Parathyroid adenoma (tissue), 2 donors: ENCODE measurements at regions not wholly inside any gene's neighbourhood (a gene's known extent, or its start where the extent isn't known, plus 50 kb on each side); places are given as distances from the start of the nearest gene placed in this dataset.

Experiments
- H2AFZ ChIP-seq: fragments of 300-600 bp; sonication (generic); one replicate; pipeline ENCODE4 v1.7.0; 2017; ENCODE audit warnings: antibody characterized with exemption, mild to moderate bottlenecking
- H3K27ac ChIP-seq: fragments of 300-600 bp; sonication (generic); one replicate; pipeline ENCODE4 v1.7.0; 2017
- H3K27me3 ChIP-seq: fragments of 300-600 bp; sonication (generic); one replicate; pipeline ENCODE4 v1.7.0; 2017; ENCODE audit warnings: low read length; ENCODE audit not compliant: control insufficient read depth, insufficient read depth
- H3K36me3 ChIP-seq: fragments of 300-600 bp; sonication (generic); one replicate; pipeline ENCODE4 v1.7.0; 2017; ENCODE audit warnings: low read length; ENCODE audit not compliant: control insufficient read depth, insufficient read depth
- H3K4me1 ChIP-seq: fragments of 300-600 bp; sonication (generic); one replicate; pipeline ENCODE4 v1.7.0; 2017; ENCODE audit warnings: control low read depth
- H3K4me2 ChIP-seq: fragments of 300-600 bp; sonication (generic); one replicate; pipeline ENCODE4 v1.7.0; 2017; ENCODE audit warnings: low read length
- H3K4me3 ChIP-seq: fragments of 300-600 bp; sonication (generic); one replicate; pipeline ENCODE4 v1.7.0; 2017; ENCODE audit warnings: low read depth, low read length
- H3K79me2 ChIP-seq: fragments of 300-600 bp; sonication (generic); one replicate; pipeline ENCODE4 v1.7.0; 2017; ENCODE audit warnings: control low read depth
- H3K9ac ChIP-seq: fragments of 300-600 bp; sonication (generic); one replicate; pipeline ENCODE4 v1.7.0; 2017; ENCODE audit warnings: mild to moderate bottlenecking
- H3K9me3 ChIP-seq: fragments of 300-600 bp; sonication (generic); one replicate; pipeline ENCODE4 v1.7.0; 2017; ENCODE audit warnings: low read length; ENCODE audit not compliant: control insufficient read depth
- TF ChIP-seq, protein P1 (sequence below): fragments of 300-600 bp; sonication (generic); IDR thresholded peaks from one replicate; pipeline ENCODE4 v1.7.0; 2017; ENCODE audit warnings: antibody characterized with exemption, mild to moderate bottlenecking
- donor health status: primary hyperparathyroidism.

DNA sequence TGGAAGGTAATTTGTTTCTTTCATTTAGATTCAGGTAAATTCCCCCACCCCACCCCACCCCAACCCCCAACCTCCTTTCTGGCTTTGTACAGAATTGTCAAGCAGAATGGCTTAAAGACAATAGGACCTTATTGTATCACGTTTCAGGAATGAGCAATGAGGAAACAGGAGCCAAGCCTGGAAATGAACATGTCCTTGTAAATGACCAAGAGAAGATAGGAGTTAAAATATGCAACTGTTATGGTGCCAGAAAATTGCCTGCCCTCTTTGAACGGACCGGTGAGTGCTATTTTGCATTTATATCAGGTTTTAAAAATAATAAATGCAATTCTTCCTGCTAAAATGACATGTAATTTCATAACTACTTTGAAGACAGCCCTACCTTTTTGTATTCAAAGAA is 141.6 kb upstream of the PELI2 start:
- Histone ChIP-seq H3K27me3 (no peaks in the 10 kb centered on the region), H3K4me2 (no peak overlapping the region), H3K9me3 (no peaks in the 10 kb centered on the region), H3K36me3 (no peaks in the 10 kb centered on the region), H3K79me2 (no peaks in the 10 kb centered on the region), H2AFZ (no peak overlapping the region), H3K4me1 (no peaks in the 10 kb centered on the region), H3K4me3 (no peak overlapping the region), H3K9ac (no peak overlapping the region), H3K27ac (no peak overlapping the region)
- TF ChIP-seq, protein P1, sequence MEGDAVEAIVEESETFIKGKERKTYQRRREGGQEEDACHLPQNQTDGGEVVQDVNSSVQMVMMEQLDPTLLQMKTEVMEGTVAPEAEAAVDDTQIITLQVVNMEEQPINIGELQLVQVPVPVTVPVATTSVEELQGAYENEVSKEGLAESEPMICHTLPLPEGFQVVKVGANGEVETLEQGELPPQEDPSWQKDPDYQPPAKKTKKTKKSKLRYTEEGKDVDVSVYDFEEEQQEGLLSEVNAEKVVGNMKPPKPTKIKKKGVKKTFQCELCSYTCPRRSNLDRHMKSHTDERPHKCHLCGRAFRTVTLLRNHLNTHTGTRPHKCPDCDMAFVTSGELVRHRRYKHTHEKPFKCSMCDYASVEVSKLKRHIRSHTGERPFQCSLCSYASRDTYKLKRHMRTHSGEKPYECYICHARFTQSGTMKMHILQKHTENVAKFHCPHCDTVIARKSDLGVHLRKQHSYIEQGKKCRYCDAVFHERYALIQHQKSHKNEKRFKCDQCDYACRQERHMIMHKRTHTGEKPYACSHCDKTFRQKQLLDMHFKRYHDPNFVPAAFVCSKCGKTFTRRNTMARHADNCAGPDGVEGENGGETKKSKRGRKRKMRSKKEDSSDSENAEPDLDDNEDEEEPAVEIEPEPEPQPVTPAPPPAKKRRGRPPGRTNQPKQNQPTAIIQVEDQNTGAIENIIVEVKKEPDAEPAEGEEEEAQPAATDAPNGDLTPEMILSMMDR: no peak

- Histone ChIP-seq H2AFZ (no peak overlapping the region), H3K27me3 (no peaks in the 10 kb centered on the region), H3K9ac (no peak overlapping the region), H3K27ac (no peak overlapping the region), H3K36me3 (no peaks in the 10 kb centered on the region), H3K4me1 (no peaks in the 10 kb centered on the region), H3K4me2 (no peak overlapping the region), H3K9me3 (no peaks in the 10 kb centered on the region), H3K4me3 (no peak overlapping the region), H3K79me2 (no peaks in the 10 kb centered on the region)
- TF ChIP-seq, protein P1: no peak
These were observed 140.6 kb upstream of the PELI2 start for GRCh38 chr14:55977392-55978150.

DNA sequence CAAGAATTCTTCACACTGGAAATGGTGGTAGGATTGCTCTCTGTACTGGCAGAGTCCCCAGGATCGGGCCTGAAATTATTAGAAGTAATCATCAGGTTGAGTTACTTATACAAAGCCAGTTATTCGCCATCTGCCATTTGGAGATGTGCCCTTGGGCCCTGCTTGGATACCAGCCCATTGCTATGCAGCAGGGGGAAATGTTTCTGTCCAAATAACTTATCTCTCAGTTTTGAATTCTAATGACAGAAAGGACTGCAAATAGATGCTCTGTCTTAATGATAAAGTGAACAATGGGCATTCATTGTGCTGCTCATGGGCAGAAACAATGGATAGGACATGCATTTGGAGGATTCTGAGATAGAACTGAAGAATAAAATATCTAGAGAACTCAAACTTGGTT is 139.1 kb upstream of the PELI2 start:
- TF ChIP-seq, protein P1: no peak
- no peaks in the 10 kb centered on the region for H3K9me3 ChIP-seq
- no peak overlapping the region for H3K4me2 ChIP-seq
- H3K27me3 ChIP-seq: no peaks in the 10 kb centered on the region
- no peak overlapping the region for H3K4me3 ChIP-seq
- no peak overlapping the region for H2AFZ ChIP-seq
- no peaks in the 10 kb centered on the region for H3K79me2 ChIP-seq
- H3K4me1 ChIP-seq: no peaks in the 10 kb centered on the region
- no peaks in the 10 kb centered on the region for H3K36me3 ChIP-seq
- no peak overlapping the region for H3K9ac ChIP-seq
- H3K27ac ChIP-seq: no peak overlapping the region

DNA sequence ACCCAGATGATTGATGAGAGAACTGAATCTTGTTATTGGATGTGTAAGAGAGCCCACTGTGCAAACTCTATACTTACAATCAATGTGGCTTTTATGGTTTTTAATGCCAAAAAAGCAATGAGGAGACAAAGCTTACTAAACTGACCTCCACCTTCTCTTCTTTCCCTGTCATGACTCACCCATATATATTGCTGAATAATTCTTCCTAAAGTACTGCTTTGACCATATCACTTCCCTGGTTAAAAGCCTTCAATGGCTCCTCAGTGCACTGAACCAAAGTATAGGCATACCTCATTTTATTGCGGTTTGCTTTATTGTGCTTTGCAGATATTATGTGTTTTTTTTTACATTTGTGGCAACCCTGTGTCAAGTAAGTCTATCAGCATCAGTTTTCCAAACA is 138.4 kb upstream of the PELI2 start:
- Histone ChIP-seq H3K79me2 (no peaks in the 10 kb centered on the region), H3K9ac (no peak overlapping the region), H2AFZ (no peak overlapping the region), H3K4me1 (no peaks in the 10 kb centered on the region), H3K4me3 (no peak overlapping the region), H3K27ac (no peak overlapping the region), H3K4me2 (no peak overlapping the region), H3K27me3 (no peaks in the 10 kb centered on the region), H3K9me3 (no peaks in the 10 kb centered on the region), H3K36me3 (no peaks in the 10 kb centered on the region)
- TF ChIP-seq, protein P1: no peak

- Histone ChIP-seq H3K4me2 (no peak overlapping the region), H3K9ac (no peak overlapping the region), H3K4me1 (no peaks in the 10 kb centered on the region), H3K9me3 (no peaks in the 10 kb centered on the region), H3K27me3 (no peaks in the 10 kb centered on the region), H2AFZ (no peak overlapping the region), H3K27ac (no peak overlapping the region), H3K36me3 (no peaks in the 10 kb centered on the region), H3K79me2 (no peaks in the 10 kb centered on the region), H3K4me3 (no peak overlapping the region)
- TF ChIP-seq, protein P1: no peak
These were observed 137.2 kb upstream of the PELI2 start for GRCh38 chr14:55980970-55981369.
